ENCODE measurements at regions not wholly inside any gene's neighbourhood (a gene's known extent, or its start where the extent isn't known, plus 50 kb on each side); places are given as distances from the start of the nearest gene placed in this dataset.

DNA sequence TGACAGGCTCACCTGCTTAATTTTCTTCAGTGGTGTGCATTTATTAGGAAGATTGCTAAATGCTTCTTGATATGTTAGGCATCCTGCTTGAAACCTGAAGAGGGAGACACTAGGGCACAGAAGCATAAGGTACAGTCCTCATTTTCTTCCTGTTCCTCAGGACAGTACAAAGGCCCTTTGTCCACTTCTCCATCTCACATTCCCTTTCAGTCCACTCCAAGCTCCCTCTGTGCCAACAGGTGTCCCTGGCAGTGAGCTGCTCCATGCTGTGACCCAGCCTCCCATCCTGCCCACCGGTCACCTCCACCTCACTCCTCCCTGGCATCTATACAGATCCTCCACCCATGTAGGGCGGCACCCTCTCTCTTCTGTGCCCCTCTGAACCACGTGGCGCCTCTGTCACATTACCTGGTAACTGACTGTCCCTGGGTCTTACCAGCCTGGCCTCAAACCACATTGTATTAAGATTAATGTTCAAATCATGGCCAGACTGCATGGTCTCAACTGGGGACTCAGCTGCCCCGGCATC is 162.8 kb downstream of the VAPA start:
- TF ChIP-seq, protein P1, sequence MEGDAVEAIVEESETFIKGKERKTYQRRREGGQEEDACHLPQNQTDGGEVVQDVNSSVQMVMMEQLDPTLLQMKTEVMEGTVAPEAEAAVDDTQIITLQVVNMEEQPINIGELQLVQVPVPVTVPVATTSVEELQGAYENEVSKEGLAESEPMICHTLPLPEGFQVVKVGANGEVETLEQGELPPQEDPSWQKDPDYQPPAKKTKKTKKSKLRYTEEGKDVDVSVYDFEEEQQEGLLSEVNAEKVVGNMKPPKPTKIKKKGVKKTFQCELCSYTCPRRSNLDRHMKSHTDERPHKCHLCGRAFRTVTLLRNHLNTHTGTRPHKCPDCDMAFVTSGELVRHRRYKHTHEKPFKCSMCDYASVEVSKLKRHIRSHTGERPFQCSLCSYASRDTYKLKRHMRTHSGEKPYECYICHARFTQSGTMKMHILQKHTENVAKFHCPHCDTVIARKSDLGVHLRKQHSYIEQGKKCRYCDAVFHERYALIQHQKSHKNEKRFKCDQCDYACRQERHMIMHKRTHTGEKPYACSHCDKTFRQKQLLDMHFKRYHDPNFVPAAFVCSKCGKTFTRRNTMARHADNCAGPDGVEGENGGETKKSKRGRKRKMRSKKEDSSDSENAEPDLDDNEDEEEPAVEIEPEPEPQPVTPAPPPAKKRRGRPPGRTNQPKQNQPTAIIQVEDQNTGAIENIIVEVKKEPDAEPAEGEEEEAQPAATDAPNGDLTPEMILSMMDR (IDR thresholded peaks at IDR 0.05): no peak
- TF ChIP-seq POLR2A (IDR thresholded peaks at IDR 0.05): no peak
